Spleen (tissue), 11 donors: ENCODE measurements at regions not wholly inside any gene's neighbourhood (a gene's known extent, or its start where the extent isn't known, plus 50 kb on each side); places are given as distances from the start of the nearest gene placed in this dataset.

Source experiments
- DNase-seq: peaks from one replicate; pipeline ENCODE4 v3.0.0-alpha.2; 2020
- H3K27ac ChIP-seq, 8 donors: fragments of 200-600 bp; sonication (generic) in 7 of 8; 1 replicate in 4 of 8; 2 replicates in 4 of 8; pipeline versions ENCODE4 v1.5.0 to v1.8.0; 2016 to 2021; ENCODE audit warnings: inconsistent platforms in 4 of 8, mild to moderate bottlenecking in 4 of 8, moderate library complexity in 1 of 8
- H3K27me3 ChIP-seq, 7 donors: fragments of 200-600 bp; sonication (generic) in 6 of 7; replicated peaks in 1 of 7; 1 replicate in 4 of 7; 2 replicates in 3 of 7; pipeline versions ENCODE4 v1.5.0 to v1.8.0; 2016 to 2021; ENCODE audit warnings: inconsistent platforms in 3 of 7, mild to moderate bottlenecking in 1 of 7
- H3K36me3 ChIP-seq, 6 donors: fragments of 200-600 bp; sonication (generic) in 5 of 6; 1 replicate in 4 of 6; 2 replicates in 2 of 6; pipeline versions ENCODE4 v1.5.0 to v1.8.0; 2016 to 2021; ENCODE audit warnings: inconsistent platforms in 2 of 6
- H3K4me1 ChIP-seq, 6 donors: fragments of 200-600 bp; sonication (generic) in 5 of 6; 1 replicate in 3 of 6; 2 replicates in 3 of 6; pipeline versions ENCODE4 v1.5.0 to v1.8.0; 2016 to 2021; ENCODE audit warnings: inconsistent platforms in 3 of 6
- H3K4me3 ChIP-seq, 8 donors: fragments of 200-600 bp; sonication (generic) in 7 of 8; 1 replicate in 4 of 8; 2 replicates in 4 of 8; pipeline versions ENCODE4 v1.5.0 to v1.8.0; 2016 to 2021; ENCODE audit warnings: inconsistent platforms in 4 of 8, mild to moderate bottlenecking in 4 of 8, moderate library complexity in 2 of 8
- H3K9me3 ChIP-seq, 8 donors: fragments of 200-600 bp; sonication (generic) in 7 of 8; 1 replicate in 4 of 8; 2 replicates in 4 of 8; pipeline versions ENCODE4 v1.5.0 to v1.8.0; 2016 to 2021; ENCODE audit warnings: inconsistent platforms in 4 of 8
- CTCF ChIP-seq, 11 experiments: fragments of 200-600 bp in 7 of 11; fragments of 450-650 bp in 4 of 11; sonication (generic) in 4 of 11; IDR thresholded peaks in 8 of 11; conservative IDR thresholded peaks in 3 of 11; 1 replicate in 7 of 11; 2 replicates in 4 of 11; pipeline versions ENCODE4 v1.4.0 to v1.8.0; 2016 to 2021; ENCODE audit warnings: antibody characterized with exemption in 11 of 11, inconsistent platforms in 4 of 11, mild to moderate bottlenecking in 1 of 11
- POLR2A ChIP-seq, 3 donors: fragments of 450-650 bp; IDR thresholded peaks; one replicate each; pipeline ENCODE4 v1.5.1; 2017; ENCODE audit warnings: antibody characterized with exemption in 3 of 3, mild to moderate bottlenecking in 1 of 3
- POLR2AphosphoS5 ChIP-seq, 3 donors: sonication (generic); formaldehyde crosslinking; IDR thresholded peaks; one replicate each; pipeline ENCODE4 v1.5.1; 2017; ENCODE audit warnings: antibody characterized with exemption in 3 of 3
- WGBS, 5 donors: extraction: QIAGEN DNeasy Blood & Tissue Kit in 3 of 5; methylation state at CpG; one replicate each; pipeline versions ENCODE4 v1.1.5 to v1.1.7; 2013 to 2018; 5-methylcytosine and 5-hydroxymethylcytosine counted together
- intact Hi-C: fragments of 100-400 bp; cut with DNase I; formaldehyde crosslinking; loops from one replicate; pipeline ENCODE4 v1.15.0; 2023; ENCODE audit warnings: low total_unique reads
- donor health status: healthy with polysubstance abuse.
- donor health status: DM: no; HTN: no; CAD: no; lungs with moderate emphysema.
- donor health status: DM: no; HTN: no; CAD: no.
- donor health status: Bipolar disorder and iron deficiency.
- donor health status: healthy.
- donor health status: DM: no; HTN: no; CAD: no.
- donor health status: DM: yes; HTN: yes; CAD: no.

DNA sequence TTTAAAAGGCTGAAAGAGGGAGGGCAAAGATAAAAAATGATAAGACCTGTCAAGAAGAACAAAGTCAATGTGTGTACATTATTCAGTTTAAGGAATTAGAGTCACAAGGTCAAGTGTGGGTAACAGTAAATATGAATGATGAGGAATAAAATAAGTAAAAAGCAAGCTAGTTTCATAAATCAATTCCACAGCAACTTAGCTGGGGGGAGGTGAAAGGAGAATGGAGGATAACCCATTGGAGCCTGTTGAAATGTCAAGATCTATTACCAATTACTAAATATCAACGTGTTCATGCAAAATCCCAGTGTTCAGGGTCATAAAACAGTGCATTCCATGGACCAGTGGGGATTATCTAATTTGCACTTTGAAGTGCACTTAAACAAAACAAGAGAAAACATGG lies 242.9 kb downstream of the TBX18 start:
- WGBS, 5 donors = 22 to 47% (median 26%) methylated on average over 1 of the region's 1 CpG
- Histone ChIP-seq H3K4me1 (no peaks in the 10 kb centered on the region), H3K4me3 (no peak overlapping the region), H3K36me3 (no peaks in the 10 kb centered on the region), H3K27ac (no peak overlapping the region), H3K27me3 (no peaks in the 10 kb centered on the region), H3K9me3 (no peaks in the 10 kb centered on the region)
- no peak for TF ChIP-seq POLR2A (IDR thresholded peaks at IDR 0.05)
- no peak for TF ChIP-seq POLR2AphosphoS5 (IDR thresholded peaks at IDR 0.05)
- TF ChIP-seq CTCF (IDR thresholded peaks at IDR 0.05 in 8 of 11, conservative IDR thresholded peaks at IDR 0.05 in 3 of 11) = no peak
- intact Hi-C loops = no loop called here
- DNase-seq = no peak

DNA sequence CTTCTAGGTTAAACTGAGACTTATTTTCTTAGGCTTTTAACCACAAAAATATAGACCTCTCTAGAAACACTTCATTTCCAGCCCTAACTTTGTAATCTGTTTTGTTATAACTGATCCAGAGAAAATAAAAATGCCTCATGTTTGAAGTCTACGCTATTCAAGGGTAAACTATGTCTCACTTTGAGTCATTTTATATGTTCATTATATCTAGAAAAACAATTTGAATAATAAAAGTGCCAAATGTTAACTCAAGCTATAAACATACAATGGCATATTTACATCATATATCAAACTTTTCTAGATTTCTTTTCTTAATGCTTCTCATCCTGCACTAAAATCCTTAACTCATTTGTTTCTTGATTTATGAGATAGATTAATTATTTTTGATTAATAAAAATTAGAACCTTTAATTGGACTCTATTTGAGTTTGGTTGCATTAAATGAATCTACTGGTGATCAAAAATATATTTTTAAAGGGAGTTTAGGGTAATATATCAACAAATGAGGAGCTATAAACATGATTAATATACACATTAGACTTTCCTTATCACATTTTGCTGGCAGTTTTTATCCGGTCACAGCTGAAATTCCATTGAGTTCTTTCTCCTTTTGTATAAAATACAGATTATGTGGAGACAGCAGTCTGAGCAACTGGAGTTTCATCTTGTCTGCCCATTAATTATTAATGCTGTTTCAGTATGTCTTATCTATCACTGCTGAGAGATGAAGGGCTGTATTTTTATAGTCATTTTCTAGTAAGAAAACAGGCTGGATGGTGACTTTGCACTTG lies 246.5 kb downstream of the TBX18 start:
- Histone ChIP-seq H3K27ac (no peak overlapping the region), H3K9me3 (no peaks in the 10 kb centered on the region), H3K27me3 (no peaks in the 10 kb centered on the region), H3K4me1 (no peaks in the 10 kb centered on the region), H3K36me3 (no peaks in the 10 kb centered on the region), H3K4me3 (no peak overlapping the region)
- TF ChIP-seq POLR2A (IDR thresholded peaks at IDR 0.05) (no peak), POLR2AphosphoS5 (IDR thresholded peaks at IDR 0.05) (no peak), CTCF (IDR thresholded peaks at IDR 0.05 in 8 of 11, conservative IDR thresholded peaks at IDR 0.05 in 3 of 11) (no peak)
- DNase-seq = no peak
- intact Hi-C loops = no loop called here
- WGBS, 5 donors = 68 to 85% (median 75%) methylated on average over 2 of the region's 2 CpGs

DNA sequence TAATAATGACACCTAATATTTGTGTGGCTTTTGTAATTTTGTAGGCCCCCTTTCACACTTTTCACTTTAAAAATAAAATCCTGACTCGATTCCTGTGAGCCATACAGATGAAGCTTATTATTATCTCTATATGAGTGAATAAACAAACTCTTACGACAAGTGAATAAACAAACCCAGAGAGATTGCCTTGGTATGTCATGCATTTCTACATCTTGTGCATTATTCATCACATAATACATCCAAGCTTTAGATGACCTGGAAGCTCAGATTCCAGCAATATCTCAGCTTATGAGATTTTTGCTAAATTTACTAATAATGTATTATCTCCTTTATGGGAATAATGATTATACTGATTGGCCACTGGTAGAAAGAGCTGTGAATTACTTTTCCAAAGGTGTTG lies 248.2 kb downstream of the TBX18 start:
- WGBS, 5 donors = 57 to 77% (median 75%) methylated on average over 2 of the region's 2 CpGs
- no peaks in the 10 kb centered on the region for H3K4me1 ChIP-seq
- H3K36me3 ChIP-seq = no peaks in the 10 kb centered on the region
- TF ChIP-seq CTCF (IDR thresholded peaks at IDR 0.05 in 8 of 11, conservative IDR thresholded peaks at IDR 0.05 in 3 of 11) (no peak), POLR2A (IDR thresholded peaks at IDR 0.05) (no peak), POLR2AphosphoS5 (IDR thresholded peaks at IDR 0.05) (no peak)
- H3K27ac ChIP-seq = no peak overlapping the region
- no peaks in the 10 kb centered on the region for H3K9me3 ChIP-seq
- DNase-seq = no peak
- H3K4me3 ChIP-seq = no peak overlapping the region
- intact Hi-C loops = no loop called here
- no peaks in the 10 kb centered on the region for H3K27me3 ChIP-seq

DNA sequence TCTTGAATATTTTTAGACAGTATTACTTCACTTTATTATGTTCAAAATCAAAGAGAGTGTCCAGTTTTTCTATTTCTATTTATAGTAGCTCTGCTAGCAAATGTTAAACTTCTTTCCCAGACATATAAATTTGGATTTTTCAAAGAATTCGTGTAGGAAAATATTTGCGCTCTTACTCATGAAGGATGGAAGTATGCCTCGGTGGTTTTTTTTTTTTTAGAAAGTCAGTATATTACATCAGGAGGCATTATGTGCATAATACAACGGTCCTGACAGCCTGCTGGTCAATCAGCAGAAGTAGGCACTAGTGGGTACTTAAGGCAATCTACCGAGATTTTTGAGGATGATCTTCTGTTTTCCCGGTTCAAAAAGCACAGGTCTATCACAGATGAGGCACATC lies 249.3 kb downstream of the TBX18 start:
- no peak overlapping the region for H3K27ac ChIP-seq
- 63 to 84% (median 79%) methylated on average over 6 of the region's 6 CpGs for WGBS, 5 donors

More for the DNA sequence above, 249.3 kb downstream of the TBX18 start:
- no peaks in the 10 kb centered on the region for H3K4me1 ChIP-seq
- H3K4me3 ChIP-seq = no peak overlapping the region
- no peak for DNase-seq
- H3K27me3 ChIP-seq = no peaks in the 10 kb centered on the region
- no peak for TF ChIP-seq POLR2A (IDR thresholded peaks at IDR 0.05)
- TF ChIP-seq CTCF (IDR thresholded peaks at IDR 0.05 in 8 of 11, conservative IDR thresholded peaks at IDR 0.05 in 3 of 11) = no peak
- TF ChIP-seq POLR2AphosphoS5 (IDR thresholded peaks at IDR 0.05) = no peak
- no peaks in the 10 kb centered on the region for H3K9me3 ChIP-seq
- H3K36me3 ChIP-seq = no peaks in the 10 kb centered on the region
- intact Hi-C loops = no loop called here
